ENCODE measurements at regions not wholly inside any gene's neighbourhood (a gene's known extent, or its start where the extent isn't known, plus 50 kb on each side); places are given as distances from the start of the nearest gene placed in this dataset.

GRCh38 chr1:61569303-61569621 lies 155.7 kb downstream of the TM2D1 start:
- no peak for DNase-seq (ENCODE audit: low read depth)

GRCh38 chr1:61568460-61569302 lies 156.3 kb downstream of the TM2D1 start:
- no peak for DNase-seq (ENCODE audit: low read depth)
- H3K4me3 ChIP-seq (ENCODE audit: control insufficient read depth, low read depth, low read length): no peak overlapping the region
- no peak for TF ChIP-seq CTCF (conservative IDR thresholded peaks at IDR 0.05; ENCODE audit: control insufficient read depth, insufficient read depth, low read depth, low read length)

More at GRCh38 chr1:61569303-61569621, 155.7 kb downstream of the TM2D1 start:
- no peak for TF ChIP-seq CTCF (conservative IDR thresholded peaks at IDR 0.05; ENCODE audit: control insufficient read depth, insufficient read depth, low read depth, low read length)
- H3K4me3 ChIP-seq (ENCODE audit: control insufficient read depth, low read depth, low read length): no peak overlapping the region

- no peak for DNase-seq (ENCODE audit: low read depth)
- H3K4me3 ChIP-seq (ENCODE audit: control insufficient read depth, low read depth, low read length): no peak overlapping the region
- TF ChIP-seq CTCF (conservative IDR thresholded peaks at IDR 0.05; ENCODE audit: control insufficient read depth, insufficient read depth, low read depth, low read length): no peak
Observed at GRCh38 chr1:61566177-61566576, 158.8 kb downstream of the TM2D1 start.

- no peak for DNase-seq (ENCODE audit: low read depth)
- TF ChIP-seq CTCF (conservative IDR thresholded peaks at IDR 0.05; ENCODE audit: control insufficient read depth, insufficient read depth, low read depth, low read length): no peak
- H3K4me3 ChIP-seq (ENCODE audit: control insufficient read depth, low read depth, low read length): no peak overlapping the region
Observed at GRCh38 chr1:61563611-61564010, 161.3 kb downstream of the TM2D1 start.

GRCh38 chr1:61561666-61562065 lies 163.3 kb downstream of the TM2D1 start:
- peak; percentile 68 for DNase-seq (ENCODE audit: low read depth)
- no peak for TF ChIP-seq CTCF (conservative IDR thresholded peaks at IDR 0.05; ENCODE audit: control insufficient read depth, insufficient read depth, low read depth, low read length)
- no peak overlapping the region for H3K4me3 ChIP-seq (ENCODE audit: control insufficient read depth, low read depth, low read length)

- no peak for TF ChIP-seq CTCF (conservative IDR thresholded peaks at IDR 0.05; ENCODE audit: control insufficient read depth, insufficient read depth, low read depth, low read length)
- no peak for DNase-seq (ENCODE audit: low read depth)
- no peak overlapping the region for H3K4me3 ChIP-seq (ENCODE audit: control insufficient read depth, low read depth, low read length)
Observed at GRCh38 chr1:61560385-61560784, 164.6 kb downstream of the TM2D1 start.

Data from fibroblast of mammary gland (primary cell).